GM12878 (cell line): ENCODE measurements at regions not wholly inside any gene's neighbourhood (a gene's known extent, or its start where the extent isn't known, plus 50 kb on each side); places are given as distances from the start of the nearest gene placed in this dataset.

Experiments
- ATAC-seq: fragments of 200-7000 bp; cut with Tn5 transposase; 3 replicates; pipeline ENCODE4 v1.9.1; 2020; ENCODE audit warnings: mild to moderate bottlenecking, moderate library complexity
- BruUV-seq: library from RNA; stranded (reverse); fragments of 400-500 nt; replicated peaks from 2 replicates; lab custom pipeline; 2021; lab: Mats Ljungman, UMichigan
- CTCF ChIA-PET: fragments of 300-600 bp; sonication (Branson Sonifier 250); formaldehyde crosslinking; extraction: SDS; loops from one replicate; lab custom pipeline; 2021; ENCODE audit warnings: inconsistent platforms; lab: Yijun Ruan, JAX
- POLR2A ChIA-PET: fragments of 350-600 bp; formaldehyde crosslinking; extraction: SDS; loops from one replicate; lab custom pipeline; 2021; ENCODE audit warnings: inconsistent platforms; lab: Charles Lee
- RAD21 ChIA-PET: fragments of 300-600 bp; sonication (Branson Sonifier 250); formaldehyde crosslinking; loops from one replicate; lab custom pipeline; 2023; ENCODE audit warnings: antibody characterized with exemption; ENCODE audit not compliant: unreplicated experiment; lab: Charles Lee
- SMC1A ChIA-PET: fragments of 300-600 bp; sonication (Branson Sonifier 250); formaldehyde crosslinking; loops from one replicate; lab custom pipeline; 2023; ENCODE audit not compliant: unreplicated experiment, uncharacterized antibody; lab: Charles Lee
- DNase-seq: peaks from one replicate; pipeline ENCODE4 v3.0.0-alpha.2; 2011; ENCODE audit warnings: low read depth, low spot score
- FAIRE-seq: peaks from 3 replicates; lab custom pipeline; 2011; peaks lifted over from hg19 to GRCh38; lab: Jason Lieb, UNC
- H2AFZ ChIP-seq: 2 replicates; pipeline ENCODE4 v1.6.0; 2011; ENCODE audit warnings: low read depth, low read length, control low read depth; ENCODE audit not compliant: control insufficient read depth
- H3K27ac ChIP-seq: 2 replicates; pipeline ENCODE4 v1.5.1; 2011; ENCODE audit warnings: control low read depth; ENCODE audit not compliant: control insufficient read depth, insufficient read depth
- H3K27me3 ChIP-seq, 2 experiments: replicated peaks in 1 of 2; 2 replicates each; pipeline versions ENCODE4 v1.6.0 to v1.6.1; 2011; ENCODE audit warnings: low read length in 1 of 2; ENCODE audit not compliant: control insufficient read depth in 2 of 2, insufficient read depth in 2 of 2
- H3K36me3 ChIP-seq, 2 experiments: 2 replicates each; pipeline ENCODE4 v1.5.1; 2011; ENCODE audit warnings: low read length in 1 of 2; ENCODE audit not compliant: control insufficient read depth in 2 of 2, insufficient read depth in 2 of 2
- H3K4me1 ChIP-seq: 2 replicates; pipeline ENCODE4 v1.6.1; 2011; ENCODE audit warnings: mild to moderate bottlenecking, low read length, moderate library complexity, mixed read lengths; ENCODE audit not compliant: control insufficient read depth, insufficient read depth
- H3K4me2 ChIP-seq: 2 replicates; pipeline ENCODE4 v1.6.0; 2011; ENCODE audit warnings: control low read depth; ENCODE audit not compliant: control insufficient read depth, insufficient read depth
- H3K4me3 ChIP-seq: fragments of 200-600 bp; sonication (generic); 2 replicates; pipeline ENCODE4 v1.5.1; 2016
- H3K79me2 ChIP-seq: 2 replicates; pipeline ENCODE4 v1.6.0; 2011; ENCODE audit warnings: low read length; ENCODE audit not compliant: control insufficient read depth, insufficient read depth
- H3K9ac ChIP-seq: 2 replicates; pipeline ENCODE4 v1.8.0; 2011; ENCODE audit warnings: low read length, control low read depth, mixed read lengths; ENCODE audit not compliant: control insufficient read depth, insufficient read depth
- H3K9me3 ChIP-seq: replicated peaks from 3 replicates; pipeline ENCODE4 v1.5.1; 2011; ENCODE audit warnings: mild to moderate bottlenecking, low read length; ENCODE audit not compliant: control insufficient read depth, insufficient read depth
- H4K20me1 ChIP-seq: 2 replicates; pipeline ENCODE4 v1.6.0; 2011; ENCODE audit not compliant: control insufficient read depth, insufficient read depth
- ASH2L ChIP-seq: fragments of 300-600, 200-600 bp; sonication (generic); IDR thresholded peaks from 2 replicates; pipeline ENCODE4 v1.6.1; 2017; ENCODE audit warnings: low read depth, mild to moderate bottlenecking, borderline replicate concordance
- ATF7 ChIP-seq: fragments of 450-650 bp; IDR thresholded peaks from 2 replicates; pipeline ENCODE4 v1.6.1; 2016; ENCODE audit warnings: low read depth, mild to moderate bottlenecking
- E2F8 ChIP-seq: fragments of 450-650 bp; IDR thresholded peaks from 2 replicates; pipeline ENCODE4 v1.6.1; 2018; ENCODE audit warnings: mild to moderate bottlenecking, low read depth, moderate library complexity; ENCODE audit not compliant: partially characterized antibody
- E4F1 ChIP-seq: fragments of 450-650 bp; IDR thresholded peaks from 2 replicates; pipeline ENCODE4 v1.6.1; 2018; ENCODE audit warnings: borderline replicate concordance, mild to moderate bottlenecking; ENCODE audit not compliant: partially characterized antibody
- PML ChIP-seq: IDR thresholded peaks from 2 replicates; pipeline ENCODE4 v1.6.1; 2012; ENCODE audit warnings: low read length, inconsistent platforms
- RAD51 ChIP-seq: fragments of 450-650 bp; IDR thresholded peaks from 2 replicates; pipeline ENCODE4 v1.6.1; 2016; ENCODE audit warnings: moderate library complexity, mild to moderate bottlenecking, inconsistent platforms
- SPI1 ChIP-seq: IDR thresholded peaks from 2 replicates; pipeline ENCODE4 v1.6.1; 2011; ENCODE audit warnings: low read depth, mild to moderate bottlenecking, low read length, moderate library complexity, borderline replicate concordance; ENCODE audit not compliant: insufficient read depth
- YBX1 ChIP-seq: fragments of 450-650 bp; IDR thresholded peaks from 2 replicates; pipeline ENCODE4 v1.6.1; 2016; ENCODE audit warnings: antibody characterized with exemption
- ZBTB33 ChIP-seq: fragments of 450-650 bp; IDR thresholded peaks from 2 replicates; pipeline ENCODE4 v1.6.1; 2017; ENCODE audit warnings: mild to moderate bottlenecking
- WGBS: methylation state at CpG from one replicate; pipeline ENCODE4 v1.1.6; 2016; ENCODE audit warnings: low lambda C conversion rate; ENCODE audit not compliant: insufficient replicate concordance, insufficient coverage; ENCODE audit errors: missing lambda C conversion rate; 5-methylcytosine and 5-hydroxymethylcytosine counted together
- in situ Hi-C: fragments of 300-500 bp; cut with MboI; formaldehyde crosslinking; loops from 9 replicates; pipeline ENCODE4 v1.14.3; 2018; ENCODE audit warnings: mixed read lengths
- intact Hi-C: fragments of 100-400 bp; cut with micrococcal nuclease; formaldehyde crosslinking; loops from one replicate; pipeline ENCODE4 v1.14.2; 2022; ENCODE audit not compliant: unreplicated experiment
- TF ChIP-seq, protein P1 (sequence below): fragments of 450-650 bp; IDR thresholded peaks from 2 replicates; pipeline ENCODE4 v1.6.1; 2014; ENCODE audit warnings: mild to moderate bottlenecking

DNA sequence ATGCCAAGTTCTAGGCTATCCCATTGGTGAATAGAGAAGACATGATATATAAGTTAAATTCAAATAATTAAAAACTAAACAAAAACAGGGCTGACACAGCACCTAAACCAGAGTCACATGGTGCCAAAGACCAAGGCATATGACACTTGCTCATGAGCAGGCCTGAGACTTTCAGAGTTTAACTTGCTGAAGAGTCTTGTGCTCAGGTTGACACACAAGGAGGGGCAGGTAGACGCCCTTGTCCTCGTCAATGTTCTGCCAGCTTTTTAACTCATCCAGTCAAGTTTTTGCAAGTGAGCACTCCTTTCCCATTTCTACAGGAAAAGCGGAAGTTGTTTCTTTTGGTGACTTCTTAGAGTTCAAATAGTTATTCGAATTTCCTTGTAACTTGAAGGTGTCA, 289.7 kb downstream of the CYRIA start:
- no peak for FAIRE-seq
- no peak overlapping the region for H3K9ac ChIP-seq
- CTCF ChIA-PET: no interaction called here
- H3K4me2 ChIP-seq: no peak overlapping the region
- no peaks in the 10 kb centered on the region for H3K27me3 ChIP-seq
- in situ Hi-C loops (no loop called here), intact Hi-C loops (no loop called here)
- H3K36me3 ChIP-seq: no peaks in the 10 kb centered on the region
- H3K27ac ChIP-seq: no peak overlapping the region
- SMC1A ChIA-PET: no interaction called here
- TF ChIP-seq ATF7: no peak
- TF ChIP-seq, protein P1, sequence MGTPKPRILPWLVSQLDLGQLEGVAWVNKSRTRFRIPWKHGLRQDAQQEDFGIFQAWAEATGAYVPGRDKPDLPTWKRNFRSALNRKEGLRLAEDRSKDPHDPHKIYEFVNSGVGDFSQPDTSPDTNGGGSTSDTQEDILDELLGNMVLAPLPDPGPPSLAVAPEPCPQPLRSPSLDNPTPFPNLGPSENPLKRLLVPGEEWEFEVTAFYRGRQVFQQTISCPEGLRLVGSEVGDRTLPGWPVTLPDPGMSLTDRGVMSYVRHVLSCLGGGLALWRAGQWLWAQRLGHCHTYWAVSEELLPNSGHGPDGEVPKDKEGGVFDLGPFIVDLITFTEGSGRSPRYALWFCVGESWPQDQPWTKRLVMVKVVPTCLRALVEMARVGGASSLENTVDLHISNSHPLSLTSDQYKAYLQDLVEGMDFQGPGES: no peak
- no peaks in the 10 kb centered on the region for H3K9me3 ChIP-seq
- no peaks in the 10 kb centered on the region for H3K4me1 ChIP-seq
- H4K20me1 ChIP-seq: no peaks in the 10 kb centered on the region
- no peak for DNase-seq
- WGBS: 17% methylated on average over 4 of the region's 4 CpGs
- POLR2A ChIA-PET: no interaction called here
- RAD21 ChIA-PET: no interaction called here
- no peak overlapping the region for H2AFZ ChIP-seq
- no TSS peak for BruUV-seq
- no peaks in the 10 kb centered on the region for H3K79me2 ChIP-seq
- no peak for ATAC-seq
- no peak overlapping the region for H3K4me3 ChIP-seq

DNA sequence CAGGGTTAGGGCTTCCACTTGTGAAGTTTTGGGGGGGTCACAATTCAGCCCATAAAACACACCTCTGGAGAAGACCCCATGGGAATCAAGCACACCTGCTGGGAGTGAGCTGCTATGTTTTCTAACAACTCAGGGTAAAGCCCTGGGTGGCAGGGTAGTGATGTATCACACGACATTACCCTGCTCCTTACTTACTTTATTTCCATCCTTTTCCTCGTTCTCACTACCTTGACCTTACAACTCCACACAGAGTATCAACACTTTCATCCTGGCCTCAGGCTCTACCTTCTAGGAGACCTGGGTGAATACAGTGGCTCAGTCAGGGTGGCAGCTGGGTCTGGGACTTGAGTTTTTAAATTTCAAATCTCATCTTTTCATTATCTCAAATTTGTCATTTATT, 290.3 kb downstream of the CYRIA start:
- in situ Hi-C loops: no loop called here
- no peak for DNase-seq
- H3K4me3 ChIP-seq: no peak overlapping the region
- no peak overlapping the region for H2AFZ ChIP-seq
- H3K9ac ChIP-seq: no peak overlapping the region
- ChIA-PET POLR2A (no interaction called here), CTCF (interaction anchor here (1.3 kb wide), 1 partner anchor 13 kb away, joined by 4 read pairs; no protein-coding TSS in a partner anchor), SMC1A (no interaction called here), RAD21 (no interaction called here)
- H3K4me2 ChIP-seq: no peak overlapping the region
- no peaks in the 10 kb centered on the region for H3K79me2 ChIP-seq
- intact Hi-C loops: no loop called here
- no peak overlapping the region for H3K27ac ChIP-seq
- H3K4me1 ChIP-seq: no peaks in the 10 kb centered on the region
- BruUV-seq: no TSS peak
- FAIRE-seq: no peak
- no peaks in the 10 kb centered on the region for H3K27me3 ChIP-seq
- H4K20me1 ChIP-seq: no peaks in the 10 kb centered on the region
- no peak for ATAC-seq
- 23% methylated on average over 2 of the region's 2 CpGs for WGBS
- H3K36me3 ChIP-seq: no peaks in the 10 kb centered on the region
- H3K9me3 ChIP-seq: no peaks in the 10 kb centered on the region
- TF ChIP-seq E2F8 (no peak), PML (no peak), RAD51 (no peak), YBX1 (no peak), ZBTB33 (no peak), E4F1 (no peak), ASH2L (no peak), SPI1 (no peak)
